ENCODE measurements at regions not wholly inside any gene's neighbourhood (a gene's known extent, or its start where the extent isn't known, plus 50 kb on each side); places are given as distances from the start of the nearest gene placed in this dataset.

- no peak for DNase-seq
Observed at GRCh38 chr12:116382686-116383530, 105.4 kb upstream of the MED13L start.

GRCh38 chr12:116384175-116384574 lies 106.7 kb upstream of the MED13L start:
- DNase-seq: no peak

- DNase-seq: no peak
Observed at GRCh38 chr12:116384691-116385485, 107.4 kb upstream of the MED13L start.

- no peak for DNase-seq
Observed at GRCh38 chr12:116385486-116386217, 108.2 kb upstream of the MED13L start.

GRCh38 chr12:116389326-116389725 lies 111.8 kb upstream of the MED13L start:
- DNase-seq: no peak

GRCh38 chr12:116389990-116390389 lies 112.5 kb upstream of the MED13L start:
- DNase-seq: no peak

GRCh38 chr12:116390401-116391335 lies 113.2 kb upstream of the MED13L start:
- DNase-seq: no peak

- DNase-seq: no peak
Observed at GRCh38 chr12:116391501-116391900, 114.0 kb upstream of the MED13L start.

- DNase-seq: no peak
Observed at GRCh38 chr12:116392061-116392460, 114.6 kb upstream of the MED13L start.

- no peak for DNase-seq
Observed at GRCh38 chr12:116393255-116393654, 115.8 kb upstream of the MED13L start.

- DNase-seq: no peak
Observed at GRCh38 chr12:116393859-116394650, 116.6 kb upstream of the MED13L start.

- DNase-seq: no peak
Observed at GRCh38 chr12:116395396-116395795, 117.9 kb upstream of the MED13L start.

- DNase-seq: no peak
Observed at GRCh38 chr12:116397148-116397547, 119.7 kb upstream of the MED13L start.

GRCh38 chr12:116398193-116398592 lies 120.7 kb upstream of the MED13L start:
- DNase-seq: no peak

GRCh38 chr12:116399055-116399454 lies 121.6 kb upstream of the MED13L start:
- no peak for DNase-seq

- no peak for DNase-seq
Observed at GRCh38 chr12:116400636-116401372, 123.3 kb upstream of the MED13L start.

GRCh38 chr12:116401565-116401964 lies 124.1 kb upstream of the MED13L start:
- no peak for DNase-seq

GRCh38 chr12:116402163-116402939 lies 124.9 kb upstream of the MED13L start:
- no peak for DNase-seq

GRCh38 chr12:116403546-116403945 lies 126.1 kb upstream of the MED13L start:
- no peak for DNase-seq

GRCh38 chr12:116404247-116404646 lies 126.8 kb upstream of the MED13L start:
- no peak for DNase-seq

Measured in retina (tissue), 1 donor.